Muscle of leg (tissue), 3 donors: ENCODE measurements at regions not wholly inside any gene's neighbourhood (a gene's known extent, or its start where the extent isn't known, plus 50 kb on each side); places are given as distances from the start of the nearest gene placed in this dataset.

ENCODE experiments used
- DNase-seq: peaks from one replicate; pipeline ENCODE4 v3.0.0; 2013
- H3K27ac ChIP-seq: one replicate; pipeline ENCODE4 v1.5.1; 2013; ENCODE audit warnings: mild to moderate bottlenecking, low read length, control low read depth
- H3K27me3 ChIP-seq: one replicate; pipeline ENCODE4 v1.6.1; 2013; ENCODE audit warnings: low read length; ENCODE audit not compliant: control insufficient read depth, insufficient read depth
- H3K36me3 ChIP-seq: one replicate; pipeline ENCODE4 v1.6.1; 2013; ENCODE audit warnings: low read length; ENCODE audit not compliant: control insufficient read depth, insufficient read depth
- H3K4me1 ChIP-seq: one replicate; pipeline ENCODE4 v1.6.1; 2013; ENCODE audit warnings: low read length; ENCODE audit not compliant: control insufficient read depth, insufficient read depth
- H3K4me3 ChIP-seq: one replicate; pipeline ENCODE4 v1.5.1; 2013; ENCODE audit warnings: low read length, control low read depth
- H3K9me3 ChIP-seq: replicated peaks from 2 replicates; pipeline ENCODE4 v1.6.1; 2013; ENCODE audit warnings: low read depth, low read length; ENCODE audit not compliant: control insufficient read depth
- WGBS: methylation state at CpG from one replicate; pipeline ENCODE4 v1.1.5; 2013; ENCODE audit warnings: missing lambda C conversion rate; ENCODE audit not compliant: insufficient coverage; 5-methylcytosine and 5-hydroxymethylcytosine counted together

GRCh38 chr15:99502661-99503060 lies 63.1 kb upstream of the MEF2A start:
- WGBS, result 80% methylated on average over 1 of the region's 5 CpGs
- peaks cover 12% of the 10 kb centered on the region for H3K4me1 ChIP-seq
- DNase-seq, result no peak
- H3K9me3 ChIP-seq, result peaks cover 2% of the 10 kb centered on the region
- H3K4me3 ChIP-seq, result no peak overlapping the region
- no peaks in the 10 kb centered on the region for H3K36me3 ChIP-seq
- H3K27me3 ChIP-seq, result peaks cover 4% of the 10 kb centered on the region
- H3K27ac ChIP-seq, result no peak overlapping the region

GRCh38 chr15:99503411-99503810 lies 62.4 kb upstream of the MEF2A start:
- WGBS, result 64% methylated on average over 5 of the region's 11 CpGs
- no peak for DNase-seq
- Histone ChIP-seq H3K27ac (no peak overlapping the region), H3K36me3 (no peaks in the 10 kb centered on the region), H3K9me3 (no peaks in the 10 kb centered on the region), H3K4me3 (no peak overlapping the region), H3K27me3 (peaks cover 4% of the 10 kb centered on the region), H3K4me1 (peaks cover 19% of the 10 kb centered on the region)

GRCh38 chr15:99504071-99504822 lies 61.5 kb upstream of the MEF2A start:
- Histone ChIP-seq H3K4me3 (no peak overlapping the region), H3K27me3 (peaks cover 4% of the 10 kb centered on the region), H3K4me1 (peaks cover 22% of the 10 kb centered on the region), H3K9me3 (no peaks in the 10 kb centered on the region), H3K36me3 (no peaks in the 10 kb centered on the region), H3K27ac (no peak overlapping the region)
- DNase-seq, result no peak
- WGBS, result 82% methylated on average over 9 of the region's 9 CpGs

- Histone ChIP-seq H3K4me1 (peaks cover 26% of the 10 kb centered on the region), H3K27me3 (peaks cover 4% of the 10 kb centered on the region), H3K4me3 (no peak overlapping the region), H3K36me3 (no peaks in the 10 kb centered on the region), H3K9me3 (no peaks in the 10 kb centered on the region), H3K27ac (no peak overlapping the region)
- no peak for DNase-seq
- 70% methylated on average over 5 of the region's 8 CpGs for WGBS
These were observed 60.8 kb upstream of the MEF2A start for GRCh38 chr15:99504823-99505551.

GRCh38 chr15:99506399-99506798 lies 59.4 kb upstream of the MEF2A start:
- WGBS, result no CpG with 5 or more reads among the region's 3 CpGs
- H3K4me1 ChIP-seq, result peaks cover 31% of the 10 kb centered on the region
- DNase-seq, result no peak
- no peak overlapping the region for H3K4me3 ChIP-seq
- H3K27ac ChIP-seq, result no peak overlapping the region
- H3K9me3 ChIP-seq, result no peaks in the 10 kb centered on the region
- H3K36me3 ChIP-seq, result no peaks in the 10 kb centered on the region
- H3K27me3 ChIP-seq, result peaks cover 4% of the 10 kb centered on the region

- no peak for DNase-seq
- Histone ChIP-seq H3K4me3 (no peak overlapping the region), H3K36me3 (no peaks in the 10 kb centered on the region), H3K4me1 (peaks cover 36% of the 10 kb centered on the region), H3K27me3 (peaks cover 4% of the 10 kb centered on the region), H3K27ac (peak overlapping the region; percentile 86), H3K9me3 (no peaks in the 10 kb centered on the region)
- WGBS, result no CpG with 5 or more reads among the region's 6 CpGs
These were observed 58.7 kb upstream of the MEF2A start for GRCh38 chr15:99507016-99507503.

GRCh38 chr15:99507504-99508310 lies 58.1 kb upstream of the MEF2A start:
- H3K4me1 ChIP-seq, result peaks cover 42% of the 10 kb centered on the region

GRCh38 chr15:99508311-99508645 lies 57.5 kb upstream of the MEF2A start:
- Histone ChIP-seq H3K27me3 (no peaks in the 10 kb centered on the region), H3K4me3 (no peak overlapping the region), H3K9me3 (peaks cover 2% of the 10 kb centered on the region), H3K27ac (peak overlapping the region; percentile 86), H3K36me3 (no peaks in the 10 kb centered on the region), H3K4me1 (peaks cover 42% of the 10 kb centered on the region)
- 60% methylated on average over 1 of the region's 6 CpGs for WGBS
- no peak for DNase-seq

More at GRCh38 chr15:99507504-99508310, 58.1 kb upstream of the MEF2A start:
- Histone ChIP-seq H3K36me3 (no peaks in the 10 kb centered on the region), H3K27ac (peak overlapping the region; percentile 86), H3K27me3 (peaks cover under 1% of the 10 kb centered on the region), H3K9me3 (no peaks in the 10 kb centered on the region), H3K4me3 (no peak overlapping the region)
- 46% methylated on average over 20 of the region's 24 CpGs for WGBS
- peak; percentile 84 for DNase-seq

- DNase-seq, result no peak
- Histone ChIP-seq H3K4me3 (no peak overlapping the region), H3K27me3 (no peaks in the 10 kb centered on the region), H3K4me1 (peaks cover 40% of the 10 kb centered on the region), H3K9me3 (peaks cover 2% of the 10 kb centered on the region), H3K36me3 (no peaks in the 10 kb centered on the region), H3K27ac (no peak overlapping the region)
- 100% methylated on average over 1 of the region's 3 CpGs for WGBS
These were observed 56.9 kb upstream of the MEF2A start for GRCh38 chr15:99508852-99509251.
